GM18873 (cell line): ENCODE measurements at regions not wholly inside any gene's neighbourhood (a gene's known extent, or its start where the extent isn't known, plus 50 kb on each side); places are given as distances from the start of the nearest gene placed in this dataset.

Experiments
- ATAC-seq: cut with Tn5 transposase; IDR thresholded peaks from one replicate; pipeline ENCODE4 v1.9.1; 2021; ENCODE audit warnings: mild to moderate bottlenecking, moderate library complexity, moderate number of reproducible peaks; ENCODE audit not compliant: unreplicated experiment, low FRiP score

GRCh38 chr2:45257820-45258219, 248.6 kb upstream of the SIX2 start:
- ATAC-seq = no peak

- no peak for ATAC-seq
Measured at GRCh38 chr2:45256867-45257641, 247.8 kb upstream of the SIX2 start.

GRCh38 chr2:45256173-45256866, 247.1 kb upstream of the SIX2 start:
- ATAC-seq = no peak

GRCh38 chr2:45255563-45255962, 246.3 kb upstream of the SIX2 start:
- no peak for ATAC-seq

- ATAC-seq = no peak
Measured at GRCh38 chr2:45254025-45254424, 244.8 kb upstream of the SIX2 start.

- no peak for ATAC-seq
Measured at GRCh38 chr2:45253151-45253550, 243.9 kb upstream of the SIX2 start.

GRCh38 chr2:45250176-45250575, 240.9 kb upstream of the SIX2 start:
- no peak for ATAC-seq

- no peak for ATAC-seq
Measured at GRCh38 chr2:45248214-45248613, 239.0 kb upstream of the SIX2 start.

- ATAC-seq = no peak
Measured at GRCh38 chr2:45244928-45245327, 235.7 kb upstream of the SIX2 start.

GRCh38 chr2:45242161-45242741, 233.0 kb upstream of the SIX2 start:
- ATAC-seq = no peak

GRCh38 chr2:45241061-45241561, 231.9 kb upstream of the SIX2 start:
- ATAC-seq = no peak

- no peak for ATAC-seq
Measured at GRCh38 chr2:45237850-45238542, 228.7 kb upstream of the SIX2 start.

- no peak for ATAC-seq
Measured at GRCh38 chr2:45237128-45237527, 227.9 kb upstream of the SIX2 start.

- no peak for ATAC-seq
Measured at GRCh38 chr2:45236268-45236667, 227.0 kb upstream of the SIX2 start.

GRCh38 chr2:45233301-45233700, 224.0 kb upstream of the SIX2 start:
- no peak for ATAC-seq

- no peak for ATAC-seq
Measured at GRCh38 chr2:45232818-45233217, 223.6 kb upstream of the SIX2 start.

- no peak for ATAC-seq
Measured at GRCh38 chr2:45229411-45229810, 220.2 kb upstream of the SIX2 start.

GRCh38 chr2:45227347-45227746, 218.1 kb upstream of the SIX2 start:
- no peak for ATAC-seq

GRCh38 chr2:45224993-45225380, 215.7 kb upstream of the SIX2 start:
- ATAC-seq = no peak

GRCh38 chr2:45224321-45224992, 215.2 kb upstream of the SIX2 start:
- no peak for ATAC-seq
